Astrocyte of the spinal cord (primary cell): ENCODE measurements at regions not wholly inside any gene's neighbourhood (a gene's known extent, or its start where the extent isn't known, plus 50 kb on each side); places are given as distances from the start of the nearest gene placed in this dataset.
A peak's percentile ranks its signal among the peaks of the same experiment; 100 is the strongest.

Experiments
- DNase-seq: peaks from one replicate; pipeline ENCODE4 v3.0.0; 2011; ENCODE audit warnings: low read depth, low spot score
- H3K4me3 ChIP-seq: 2 replicates; pipeline ENCODE4 v1.5.1; 2011; ENCODE audit warnings: low read depth, mild to moderate bottlenecking, low read length, moderate library complexity
- CTCF ChIP-seq: IDR thresholded peaks from 2 replicates; pipeline ENCODE4 v1.5.1; 2012; ENCODE audit warnings: low read depth, mild to moderate bottlenecking, low read length, inconsistent platforms
- in situ Hi-C: cut with HindIII; loops from 2 replicates; pipeline ENCODE4 v1.10.0; 2017; ENCODE audit warnings: low sequenced_read_pairs

DNA sequence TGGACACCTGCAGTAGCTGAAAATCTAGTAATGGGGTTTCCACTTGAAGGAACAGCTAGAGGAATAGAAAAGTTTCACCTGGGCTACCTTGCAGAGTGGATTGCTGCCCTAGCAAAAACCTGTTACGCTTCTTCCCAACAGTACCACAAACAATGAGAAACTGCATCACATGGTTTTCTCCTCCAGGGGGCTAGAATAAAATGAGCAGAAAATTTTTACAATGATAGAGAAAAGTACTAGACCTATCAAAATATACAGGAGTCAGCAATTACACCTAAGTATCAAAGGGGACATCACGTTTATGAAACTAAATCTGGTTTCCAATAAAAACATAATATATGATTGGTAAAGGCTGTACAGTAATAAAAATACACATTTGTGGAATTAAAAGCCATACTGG is 423.1 kb upstream of the PITX2 start:
- in situ Hi-C loops, result no loop called here
- DNase-seq, result no peak
- peak; percentile 5 for TF ChIP-seq CTCF
- H3K4me3 ChIP-seq, result no peak overlapping the region

DNA sequence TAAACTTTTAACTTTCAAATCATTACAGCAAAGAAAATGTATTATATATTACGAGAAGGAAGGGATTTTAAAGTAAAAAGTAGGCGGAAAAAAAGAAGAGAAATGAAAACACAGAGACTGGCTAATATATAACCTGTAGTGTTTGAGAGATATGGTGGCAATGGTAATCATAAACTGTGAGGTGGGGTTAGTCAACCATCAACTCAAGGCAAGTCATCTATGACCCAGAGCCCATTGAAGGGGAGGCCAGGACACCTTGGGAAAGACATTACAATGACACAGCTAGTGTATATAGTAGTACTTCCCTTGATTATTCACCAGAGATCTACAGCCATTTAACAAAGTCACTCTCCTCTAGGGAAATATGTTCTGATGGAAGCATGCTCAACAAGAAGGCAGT is 423.9 kb upstream of the PITX2 start:
- H3K4me3 ChIP-seq, result no peak overlapping the region
- TF ChIP-seq CTCF, result no peak
- DNase-seq, result no peak
- in situ Hi-C loops, result no loop called here

- no peak overlapping the region for H3K4me3 ChIP-seq
- no peak for TF ChIP-seq CTCF
- in situ Hi-C loops, result no loop called here
- no peak for DNase-seq
These were observed 425.4 kb upstream of the PITX2 start for GRCh38 chr4:111048316-111048715.

DNA sequence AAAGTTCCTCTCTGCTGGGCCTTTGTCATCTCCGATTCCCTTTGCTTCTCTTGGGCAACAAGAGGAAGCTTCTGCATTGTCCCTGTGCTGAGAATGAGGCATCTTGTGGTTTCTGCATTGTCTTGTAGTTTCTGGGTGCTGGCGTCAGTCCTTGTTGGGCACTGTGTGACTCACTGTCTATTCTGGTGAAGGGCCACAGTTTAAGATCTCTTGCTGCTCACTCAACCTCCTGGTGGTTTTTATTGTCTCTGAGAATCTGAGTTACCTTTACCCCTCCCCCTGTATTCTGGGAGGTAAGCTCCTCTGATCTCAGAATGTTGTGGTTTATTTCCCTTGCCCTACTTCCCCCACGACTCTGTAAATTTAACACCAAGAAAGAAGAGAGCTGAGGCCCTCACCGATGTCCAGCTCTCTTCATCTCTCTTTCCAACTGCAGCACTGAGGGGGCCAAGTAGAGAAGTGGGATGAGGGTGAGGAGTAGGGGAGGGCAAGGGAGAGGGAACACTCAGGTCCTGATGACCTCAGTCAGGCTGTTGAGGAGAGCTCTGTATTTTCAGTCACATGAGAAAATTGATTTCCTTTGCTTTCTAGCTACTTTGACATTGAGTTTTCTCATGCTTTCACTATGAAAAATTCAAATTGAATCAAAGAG is 441.6 kb upstream of the PITX2 start:
- DNase-seq, result peak; percentile 78
- in situ Hi-C loops, result no loop called here
- TF ChIP-seq CTCF, result no peak
- H3K4me3 ChIP-seq, result no peak overlapping the region

DNA sequence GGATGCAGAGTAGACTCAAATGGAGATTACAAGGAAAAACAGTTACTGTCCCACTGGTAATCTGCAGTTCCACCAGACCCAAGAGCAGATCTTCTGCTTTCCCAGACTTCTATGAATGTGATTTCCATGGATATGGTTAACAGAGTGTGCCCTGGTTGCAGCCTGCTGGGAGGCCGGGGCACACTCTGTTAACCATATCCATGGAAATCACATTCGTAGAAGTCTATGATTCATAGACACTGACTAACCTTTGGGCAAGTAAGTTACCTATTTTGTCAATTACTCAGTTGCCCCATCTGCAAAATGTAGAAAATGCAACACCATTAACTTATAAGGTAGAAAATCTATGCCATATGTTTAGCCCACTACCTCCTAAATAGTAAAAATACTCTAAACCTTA is 443.1 kb upstream of the PITX2 start:
- DNase-seq, result peak; percentile 29
- TF ChIP-seq CTCF, result no peak
- in situ Hi-C loops, result no loop called here
- H3K4me3 ChIP-seq, result no peak overlapping the region

DNA sequence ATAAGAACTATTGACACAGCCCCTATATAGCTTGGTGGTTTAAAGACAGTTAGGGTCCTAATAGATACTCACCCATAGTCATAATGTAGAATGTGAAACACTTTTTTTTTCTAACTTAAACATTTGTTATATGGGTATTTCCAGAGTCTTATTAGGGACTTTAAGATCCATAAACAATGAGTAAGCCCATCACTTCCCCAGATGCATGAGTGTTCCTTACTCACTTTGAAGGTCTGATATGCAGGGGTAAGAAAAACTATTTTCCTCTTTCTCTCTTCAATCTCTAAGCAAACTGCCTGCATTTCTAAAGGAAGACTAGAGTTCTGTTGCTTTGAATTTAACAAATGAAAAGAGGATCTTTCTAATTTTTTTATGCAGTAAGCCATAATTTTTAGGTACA is 443.6 kb upstream of the PITX2 start:
- no peak for TF ChIP-seq CTCF
- in situ Hi-C loops, result no loop called here
- H3K4me3 ChIP-seq, result no peak overlapping the region
- DNase-seq, result peak; percentile 46

DNA sequence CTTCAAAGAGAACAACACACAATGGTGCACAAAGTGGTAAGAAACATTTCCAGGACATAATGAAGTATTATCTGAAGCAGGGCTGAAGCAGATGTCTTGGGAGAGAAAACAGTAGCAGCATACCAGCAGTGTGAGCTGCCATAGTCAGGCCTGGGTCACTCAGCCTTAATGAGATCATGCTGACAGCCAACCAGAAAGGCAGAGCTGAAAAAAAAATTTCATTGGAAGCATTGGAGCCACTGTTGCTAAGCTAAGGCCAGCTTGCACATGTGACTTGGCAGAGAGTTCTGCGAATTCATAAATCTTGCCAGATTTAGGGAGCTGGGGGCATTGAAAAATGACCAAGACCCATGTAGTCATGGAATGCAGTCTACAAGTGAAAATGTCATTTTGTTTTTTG is 444.0 kb upstream of the PITX2 start:
- no peak overlapping the region for H3K4me3 ChIP-seq
- no peak for TF ChIP-seq CTCF
- in situ Hi-C loops, result no loop called here
- DNase-seq, result peak; percentile 42
